Activated T-cell treated with anti-CD3 and anti-CD28 coated beads, Interleukin-2, amount 50 U/mL, for 24 hours (primary cell): ENCODE measurements at regions not wholly inside any gene's neighbourhood (a gene's known extent, or its start where the extent isn't known, plus 50 kb on each side); places are given as distances from the start of the nearest gene placed in this dataset.
"Not testable (repeated sequence)": the region's sequence is repeated elsewhere in the genome, so short reads cannot be mapped to it uniquely, and the experiment has no call there.

Source experiments
- DNase-seq: peaks from one replicate; pipeline ENCODE4 v3.0.0-alpha.2; 2020
- H3K27ac Mint-ChIP-seq: 2 replicates; pipeline ENCODE4 v1.8.0; 2020; ENCODE audit warnings: mild to moderate bottlenecking, mixed read lengths
- H3K27me3 Mint-ChIP-seq: 2 replicates; pipeline ENCODE4 v1.8.0; 2020; ENCODE audit warnings: mixed read lengths
- H3K36me3 Mint-ChIP-seq: 2 replicates; pipeline ENCODE4 v1.8.0; 2020; ENCODE audit warnings: low read depth, mixed read lengths
- H3K4me1 Mint-ChIP-seq: 2 replicates; pipeline ENCODE4 v1.8.0; 2020; ENCODE audit warnings: low read depth, mixed read lengths
- H3K4me3 Mint-ChIP-seq: 2 replicates; pipeline ENCODE4 v1.8.0; 2020; ENCODE audit warnings: mild to moderate bottlenecking, moderate library complexity, mixed read lengths
- H3K9me3 Mint-ChIP-seq: 2 replicates; pipeline ENCODE4 v1.8.0; 2020; ENCODE audit warnings: mixed read lengths

GRCh38 chrX:905848-906566, 275.4 kb downstream of the SHOX start:
- no peak overlapping the region for H3K4me3 Mint-ChIP-seq
- DNase-seq: no peak
- H3K9me3 Mint-ChIP-seq: peaks cover 5% of the 10 kb centered on the region
- no peaks in the 10 kb centered on the region for H3K36me3 Mint-ChIP-seq
- peaks cover 3% of the 10 kb centered on the region for H3K27me3 Mint-ChIP-seq
- H3K27ac Mint-ChIP-seq: no peak overlapping the region
- no peaks in the 10 kb centered on the region for H3K4me1 Mint-ChIP-seq

DNA sequence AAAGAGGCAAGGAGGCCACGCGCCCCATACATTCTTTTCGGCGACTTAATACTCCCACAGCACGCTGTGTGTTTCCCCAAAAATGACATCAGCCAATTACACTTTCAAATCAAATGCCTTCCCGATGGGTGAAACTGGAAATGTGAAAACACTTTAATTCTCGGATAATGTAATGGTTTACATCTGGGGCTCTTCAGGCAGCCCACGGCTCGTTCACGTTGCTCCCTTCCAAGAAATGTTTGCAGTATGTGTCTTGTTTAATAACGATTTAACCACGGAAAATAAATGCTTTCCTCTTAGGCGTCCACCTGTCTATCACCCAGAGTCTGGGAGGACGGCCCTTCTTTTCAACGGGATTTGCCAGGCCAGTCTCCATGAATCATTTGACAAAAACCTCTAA, 272.5 kb downstream of the SHOX start:
- Mint-ChIP-seq H3K4me3 (no peak overlapping the region), H3K4me1 (no peaks in the 10 kb centered on the region), H3K27me3 (peaks cover 7% of the 10 kb centered on the region), H3K9me3 (peaks cover 8% of the 10 kb centered on the region), H3K36me3 (no peaks in the 10 kb centered on the region), H3K27ac (no peak overlapping the region)
- DNase-seq: no peak

GRCh38 chrX:896256-896655, 265.7 kb downstream of the SHOX start:
- Mint-ChIP-seq H3K27me3 (peaks cover 4% of the 10 kb centered on the region), H3K4me1 (no peaks in the 10 kb centered on the region), H3K9me3 (peaks cover 26% of the 10 kb centered on the region), H3K27ac (no peak overlapping the region), H3K36me3 (no peaks in the 10 kb centered on the region), H3K4me3 (no peak overlapping the region)
- DNase-seq: no peak

DNA sequence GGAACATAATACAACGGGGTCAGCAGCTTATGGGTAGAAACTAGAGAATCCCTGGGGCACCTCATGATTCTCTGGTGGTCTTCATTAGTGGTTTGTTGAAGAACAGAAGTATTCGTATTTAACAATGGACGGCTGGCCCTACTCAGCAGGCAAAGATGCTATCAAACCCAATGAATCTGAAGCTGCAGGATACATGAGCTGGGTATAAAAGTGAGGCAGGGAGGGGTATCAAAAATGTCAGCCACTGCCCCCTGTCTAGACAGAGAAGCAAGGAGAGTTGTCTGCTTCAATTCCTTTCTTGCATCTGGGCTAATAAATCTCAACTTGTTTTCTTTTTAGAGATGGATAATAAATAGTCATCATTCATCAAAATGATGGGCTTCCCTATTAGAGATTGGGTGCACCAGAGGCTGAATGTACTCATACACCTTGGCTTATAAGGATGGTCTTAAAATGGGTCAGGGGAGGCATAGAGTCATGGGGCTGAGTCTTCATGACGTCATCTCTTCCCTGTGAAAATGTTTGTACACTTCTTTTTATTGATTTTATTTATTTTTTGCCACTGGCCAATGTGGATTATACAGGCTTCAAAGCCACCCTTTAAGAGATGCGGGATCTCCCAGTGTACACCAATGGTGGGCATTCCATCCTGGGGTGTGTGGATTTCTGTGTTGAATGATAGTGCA, 259.5 kb downstream of the SHOX start:
- Mint-ChIP-seq H3K27me3 (peaks cover 2% of the 10 kb centered on the region), H3K4me1 (no peaks in the 10 kb centered on the region), H3K27ac (no peak overlapping the region), H3K36me3 (no peaks in the 10 kb centered on the region), H3K4me3 (no peak overlapping the region), H3K9me3 (peaks cover 17% of the 10 kb centered on the region)
- DNase-seq: no peak

GRCh38 chrX:887724-888123, 257.1 kb downstream of the SHOX start:
- not testable (repeated sequence) for H3K36me3 Mint-ChIP-seq, H3K4me1 Mint-ChIP-seq, H3K4me3 Mint-ChIP-seq, H3K27ac Mint-ChIP-seq, H3K27me3 Mint-ChIP-seq, DNase-seq
- H3K9me3 Mint-ChIP-seq: peaks cover 11% of the 10 kb centered on the region

- Mint-ChIP-seq H3K4me3 (no peak overlapping the region), H3K4me1 (no peaks in the 10 kb centered on the region), H3K9me3 (no peaks in the 10 kb centered on the region), H3K27ac (no peak overlapping the region), H3K27me3 (peaks cover 10% of the 10 kb centered on the region), H3K36me3 (no peaks in the 10 kb centered on the region)
- DNase-seq: no peak
Observed at GRCh38 chrX:883588-883987, 253.0 kb downstream of the SHOX start.

DNA sequence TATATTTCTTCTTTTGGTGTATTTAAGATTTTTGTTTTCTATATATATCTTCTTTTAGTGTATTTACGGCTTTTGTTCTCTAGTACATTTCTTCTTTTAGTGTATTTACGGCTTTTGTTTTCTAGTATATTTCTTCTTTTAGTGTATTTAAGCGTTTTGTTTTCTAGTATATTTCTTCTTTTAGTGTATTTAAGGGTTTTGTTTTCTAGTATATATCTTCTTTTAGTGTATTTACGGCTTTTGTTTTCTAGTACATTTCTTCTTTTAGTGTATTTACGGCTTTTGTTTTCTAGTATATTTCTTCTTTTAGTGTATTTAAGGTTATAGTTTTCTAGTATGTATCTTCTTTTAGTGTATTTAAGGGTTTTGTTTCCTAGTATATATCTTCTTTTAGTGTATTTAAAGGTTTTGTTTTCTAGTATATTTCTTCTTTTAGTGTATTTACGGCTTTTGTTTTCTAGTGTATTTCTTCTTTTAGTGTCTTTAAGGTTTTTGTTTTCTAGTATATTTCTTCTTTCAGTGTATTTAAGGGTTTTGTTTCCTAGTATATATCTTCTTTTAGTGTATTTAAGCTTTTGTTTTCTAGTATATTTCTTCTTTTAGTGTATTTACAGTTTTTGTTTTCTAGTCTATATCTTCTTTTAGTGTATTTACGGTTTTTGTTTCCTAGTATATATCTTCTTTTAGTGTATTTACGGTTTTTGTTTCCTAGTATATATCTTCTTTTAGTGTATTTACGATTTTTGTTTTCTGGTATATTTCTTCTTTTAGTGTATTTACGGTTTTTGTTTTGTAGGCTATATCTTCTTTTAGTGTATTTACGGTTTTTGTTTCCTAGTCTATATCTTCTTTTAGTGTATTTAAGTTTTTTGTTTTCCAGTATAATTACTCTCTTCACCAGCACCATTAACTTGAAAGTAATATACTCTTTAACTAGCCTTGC, 249.4 kb downstream of the SHOX start:
- not testable (repeated sequence) for H3K36me3 Mint-ChIP-seq, DNase-seq, H3K4me1 Mint-ChIP-seq, H3K27ac Mint-ChIP-seq, H3K9me3 Mint-ChIP-seq, H3K4me3 Mint-ChIP-seq, H3K27me3 Mint-ChIP-seq

GRCh38 chrX:874061-874460, 243.5 kb downstream of the SHOX start:
- Mint-ChIP-seq H3K4me1 (no peaks in the 10 kb centered on the region), H3K27me3 (peaks cover 17% of the 10 kb centered on the region), H3K27ac (no peak overlapping the region), H3K36me3 (no peaks in the 10 kb centered on the region), H3K9me3 (peaks cover 9% of the 10 kb centered on the region), H3K4me3 (no peak overlapping the region)
- no peak for DNase-seq

GRCh38 chrX:873016-873415, 242.4 kb downstream of the SHOX start:
- Mint-ChIP-seq H3K27ac (no peak overlapping the region), H3K27me3 (peaks cover 25% of the 10 kb centered on the region), H3K4me1 (no peaks in the 10 kb centered on the region), H3K36me3 (no peaks in the 10 kb centered on the region), H3K4me3 (no peak overlapping the region), H3K9me3 (peaks cover 9% of the 10 kb centered on the region)
- DNase-seq: no peak

DNA sequence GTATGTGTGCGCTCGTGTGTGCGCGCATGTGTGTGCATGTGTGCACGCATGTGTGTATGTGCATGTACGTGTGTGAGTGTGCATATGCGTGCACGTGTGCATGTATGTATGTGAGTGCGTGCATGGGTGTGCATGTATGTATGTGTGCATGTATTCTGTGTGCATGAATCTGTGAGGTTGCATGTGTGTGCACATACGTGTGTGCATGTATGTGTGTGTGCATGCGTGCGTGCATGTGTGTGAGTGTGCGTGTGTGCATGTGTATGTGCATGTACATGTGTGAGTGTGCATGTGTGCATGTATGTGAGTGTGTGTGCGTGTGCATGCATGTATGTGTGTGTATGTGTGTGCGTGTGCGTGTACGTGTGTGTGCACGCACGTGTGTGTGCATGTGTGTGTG, 241.5 kb downstream of the SHOX start:
- Mint-ChIP-seq H3K36me3 (no peaks in the 10 kb centered on the region), H3K27me3 (peaks cover 32% of the 10 kb centered on the region), H3K27ac (no peak overlapping the region), H3K4me3 (no peak overlapping the region), H3K9me3 (peaks cover 7% of the 10 kb centered on the region), H3K4me1 (no peaks in the 10 kb centered on the region)
- DNase-seq: no peak

- no peak for DNase-seq
- Mint-ChIP-seq H3K4me3 (no peak overlapping the region), H3K36me3 (no peaks in the 10 kb centered on the region), H3K27ac (no peak overlapping the region), H3K27me3 (peaks cover 32% of the 10 kb centered on the region), H3K9me3 (peaks cover 7% of the 10 kb centered on the region), H3K4me1 (no peaks in the 10 kb centered on the region)
Observed at GRCh38 chrX:871626-872025, 241.0 kb downstream of the SHOX start.

- Mint-ChIP-seq H3K9me3 (peaks cover 9% of the 10 kb centered on the region), H3K36me3 (no peaks in the 10 kb centered on the region), H3K27me3 (peaks cover 32% of the 10 kb centered on the region), H3K27ac (no peak overlapping the region), H3K4me3 (no peak overlapping the region), H3K4me1 (no peaks in the 10 kb centered on the region)
- DNase-seq: no peak
Observed at GRCh38 chrX:867966-868647, 237.5 kb downstream of the SHOX start.

GRCh38 chrX:867502-867901, 236.9 kb downstream of the SHOX start:
- Mint-ChIP-seq H3K27me3 (peaks cover 32% of the 10 kb centered on the region), H3K36me3 (no peaks in the 10 kb centered on the region), H3K27ac (no peak overlapping the region), H3K9me3 (peaks cover 9% of the 10 kb centered on the region), H3K4me1 (no peaks in the 10 kb centered on the region), H3K4me3 (no peak overlapping the region)
- DNase-seq: no peak

DNA sequence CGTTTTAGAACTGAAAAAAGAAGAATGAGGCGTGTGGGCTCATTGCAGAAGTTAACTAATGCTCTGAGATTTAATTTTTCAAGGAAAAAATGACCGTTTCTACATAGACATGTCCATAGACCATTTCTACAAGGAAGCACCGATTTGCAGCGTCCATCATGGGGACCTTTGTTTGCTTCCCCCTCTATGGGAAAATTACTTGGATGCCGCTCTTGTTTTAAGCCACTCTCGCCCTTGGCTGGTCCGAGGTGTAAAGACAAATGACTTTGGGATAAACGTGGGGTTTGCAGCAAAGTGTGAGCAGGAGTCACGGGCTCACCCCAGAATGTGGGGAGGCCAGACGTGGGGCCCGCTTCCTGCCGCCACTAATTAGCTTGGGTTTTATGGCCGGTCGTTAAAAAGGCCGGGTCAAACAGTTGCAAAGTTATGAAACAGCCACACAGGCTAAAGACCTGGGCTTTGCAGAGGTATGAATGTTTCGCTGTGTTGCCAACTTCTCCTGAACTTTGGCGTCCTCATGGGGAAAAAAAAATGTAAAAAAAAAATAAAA, 235.9 kb downstream of the SHOX start:
- no peak overlapping the region for H3K4me3 Mint-ChIP-seq
- DNase-seq: no peak
- no peaks in the 10 kb centered on the region for H3K4me1 Mint-ChIP-seq
- H3K27me3 Mint-ChIP-seq: peaks cover 32% of the 10 kb centered on the region
- peaks cover 6% of the 10 kb centered on the region for H3K9me3 Mint-ChIP-seq
- no peak overlapping the region for H3K27ac Mint-ChIP-seq
- H3K36me3 Mint-ChIP-seq: no peaks in the 10 kb centered on the region
